Sigmoid colon (tissue), 4 donors: ENCODE measurements at regions not wholly inside any gene's neighbourhood (a gene's known extent, or its start where the extent isn't known, plus 50 kb on each side); places are given as distances from the start of the nearest gene placed in this dataset.

Source experiments
- EP300 ChIP-seq, 4 donors: sonication (generic); formaldehyde crosslinking; IDR thresholded peaks; one replicate each; pipeline ENCODE4 v1.6.1; 2017; ENCODE audit warnings: antibody characterized with exemption in 4 of 4
- POLR2A ChIP-seq, 2 donors: fragments of 450-650 bp; IDR thresholded peaks; one replicate each; pipeline ENCODE4 v1.6.1; 2016; ENCODE audit warnings: antibody characterized with exemption in 2 of 2, mild to moderate bottlenecking in 2 of 2, moderate library complexity in 2 of 2
- POLR2AphosphoS5 ChIP-seq, 4 donors: sonication (generic); formaldehyde crosslinking; IDR thresholded peaks; one replicate each; pipeline ENCODE4 v1.6.1; 2017; ENCODE audit warnings: antibody characterized with exemption in 4 of 4
- TF ChIP-seq, protein P1 (sequence below), 4 experiments: fragments of 450-650 bp in 3 of 4; fragments of 200-600 bp in 1 of 4; IDR thresholded peaks; one replicate each; pipeline ENCODE4 v1.5.1; 2016 to 2019; ENCODE audit warnings: antibody characterized with exemption in 4 of 4, mild to moderate bottlenecking in 3 of 4, moderate library complexity in 2 of 4

DNA sequence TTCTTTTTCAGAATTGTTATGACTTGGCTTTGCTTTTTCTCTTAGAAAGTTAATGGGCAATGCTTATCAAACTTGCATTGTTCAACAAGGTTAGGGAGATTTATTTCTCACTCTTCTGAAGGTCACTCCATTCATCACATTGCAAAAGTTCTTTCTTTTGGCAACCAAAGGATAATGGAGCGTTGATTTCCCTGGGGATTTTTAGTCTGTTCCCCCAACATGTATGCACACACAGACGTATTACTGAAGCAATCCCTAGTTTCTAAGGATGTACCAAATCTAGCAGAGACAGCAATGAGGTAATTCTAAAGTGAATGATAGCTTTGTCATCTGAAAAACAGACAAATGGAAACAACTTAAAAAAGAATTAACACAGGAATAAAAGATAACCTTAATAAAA lies 349.1 kb downstream of the NYAP2 start:
- TF ChIP-seq POLR2AphosphoS5 (IDR thresholded peaks at IDR 0.05) (no peak), EP300 (IDR thresholded peaks at IDR 0.05) (no peak), POLR2A (IDR thresholded peaks at IDR 0.05) (no peak)
- TF ChIP-seq, protein P1, sequence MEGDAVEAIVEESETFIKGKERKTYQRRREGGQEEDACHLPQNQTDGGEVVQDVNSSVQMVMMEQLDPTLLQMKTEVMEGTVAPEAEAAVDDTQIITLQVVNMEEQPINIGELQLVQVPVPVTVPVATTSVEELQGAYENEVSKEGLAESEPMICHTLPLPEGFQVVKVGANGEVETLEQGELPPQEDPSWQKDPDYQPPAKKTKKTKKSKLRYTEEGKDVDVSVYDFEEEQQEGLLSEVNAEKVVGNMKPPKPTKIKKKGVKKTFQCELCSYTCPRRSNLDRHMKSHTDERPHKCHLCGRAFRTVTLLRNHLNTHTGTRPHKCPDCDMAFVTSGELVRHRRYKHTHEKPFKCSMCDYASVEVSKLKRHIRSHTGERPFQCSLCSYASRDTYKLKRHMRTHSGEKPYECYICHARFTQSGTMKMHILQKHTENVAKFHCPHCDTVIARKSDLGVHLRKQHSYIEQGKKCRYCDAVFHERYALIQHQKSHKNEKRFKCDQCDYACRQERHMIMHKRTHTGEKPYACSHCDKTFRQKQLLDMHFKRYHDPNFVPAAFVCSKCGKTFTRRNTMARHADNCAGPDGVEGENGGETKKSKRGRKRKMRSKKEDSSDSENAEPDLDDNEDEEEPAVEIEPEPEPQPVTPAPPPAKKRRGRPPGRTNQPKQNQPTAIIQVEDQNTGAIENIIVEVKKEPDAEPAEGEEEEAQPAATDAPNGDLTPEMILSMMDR (IDR thresholded peaks at IDR 0.05) = no peak
